Natural killer cell (primary cell): ENCODE measurements at regions not wholly inside any gene's neighbourhood (a gene's known extent, or its start where the extent isn't known, plus 50 kb on each side); places are given as distances from the start of the nearest gene placed in this dataset.

Experiments used
- ATAC-seq, 3 donors: fragments of 150-1000 bp in 2 of 3; fragments of 200-7000 bp in 1 of 3; cut with Tn5 transposase; 1 replicate in 1 of 3; 2 replicates in 2 of 3; pipeline ENCODE4 v1.10.0; 2021; ENCODE audit warnings: mild to moderate bottlenecking in 2 of 3, moderate library complexity in 2 of 3
- DNase-seq, 2 donors: peaks; one replicate each; pipeline versions ENCODE4 v3.0.0 to v3.0.0-alpha.2; 2013 to 2021; ENCODE audit warnings: mixed read lengths in 1 of 2
- H3K27ac ChIP-seq: one replicate; pipeline ENCODE4 v1.5.1; 2013; ENCODE audit warnings: mild to moderate bottlenecking, low read length
- H3K27me3 ChIP-seq: one replicate; pipeline ENCODE4 v1.6.1; 2013; ENCODE audit warnings: low read length; ENCODE audit not compliant: control insufficient read depth, insufficient read depth
- H3K36me3 ChIP-seq: one replicate; pipeline ENCODE4 v1.6.1; 2013; ENCODE audit warnings: low read length; ENCODE audit not compliant: control insufficient read depth, insufficient read depth
- H3K4me1 ChIP-seq: one replicate; pipeline ENCODE4 v1.6.1; 2013; ENCODE audit warnings: low read length; ENCODE audit not compliant: control insufficient read depth, insufficient read depth
- H3K4me3 ChIP-seq: one replicate; pipeline ENCODE4 v1.5.1; 2013; ENCODE audit warnings: low read length
- H3K9me3 ChIP-seq: one replicate; pipeline ENCODE4 v1.6.1; 2013; ENCODE audit warnings: low read length; ENCODE audit not compliant: control insufficient read depth, insufficient read depth
- H3K27ac Mint-ChIP-seq, 2 donors: one replicate each; pipeline ENCODE4 v1.8.0; 2022; ENCODE audit warnings: mild to moderate bottlenecking in 2 of 2, mixed read lengths in 2 of 2, moderate library complexity in 1 of 2
- H3K27me3 Mint-ChIP-seq, 2 donors: one replicate each; pipeline ENCODE4 v1.8.0; 2022; ENCODE audit warnings: low read depth in 2 of 2, mixed read lengths in 2 of 2
- H3K36me3 Mint-ChIP-seq: one replicate; pipeline ENCODE4 v1.8.0; 2022; ENCODE audit warnings: mixed read lengths
- H3K4me1 Mint-ChIP-seq, 2 donors: one replicate each; pipeline ENCODE4 v1.8.0; 2022; ENCODE audit warnings: mixed read lengths in 2 of 2
- H3K4me3 Mint-ChIP-seq: one replicate; pipeline ENCODE4 v1.8.0; 2022; ENCODE audit warnings: mild to moderate bottlenecking, moderate library complexity, mixed read lengths
- H3K9me3 Mint-ChIP-seq, 2 donors: one replicate each; pipeline ENCODE4 v1.8.0; 2022; ENCODE audit warnings: mixed read lengths in 2 of 2
- CTCF ChIP-seq: fragments of 200-600 bp; IDR thresholded peaks from one replicate; pipeline ENCODE4 v1.8.0; 2022; ENCODE audit warnings: antibody characterized with exemption
- WGBS: methylation state at CpG from one replicate; pipeline ENCODE4 v1.1.7; 2013; ENCODE audit warnings: missing lambda C conversion rate; ENCODE audit not compliant: insufficient coverage; 5-methylcytosine and 5-hydroxymethylcytosine counted together
- intact Hi-C: fragments of 100-400 bp; cut with micrococcal nuclease; formaldehyde crosslinking; loops from one replicate; pipeline ENCODE4 v1.14.2; 2022

- Histone ChIP-seq H3K4me1 (no peaks in the 10 kb centered on the region), H3K36me3 (no peaks in the 10 kb centered on the region), H3K27ac (no peak overlapping the region), H3K9me3 (no peaks in the 10 kb centered on the region), H3K27me3 (no peaks in the 10 kb centered on the region), H3K4me3 (no peak overlapping the region)
- 93% methylated on average over 1 of the region's 1 CpG for WGBS
- Mint-ChIP-seq H3K4me3 (no peak overlapping the region), H3K36me3 (peaks cover 1% of the 10 kb centered on the region), H3K4me1 (peaks cover 0 to 5% of the 10 kb centered on the region in 2 donors), H3K27me3 (peaks cover 2 to 7% of the 10 kb centered on the region in 2 donors), H3K27ac (no peak overlapping the region), H3K9me3 (no peaks in the 10 kb centered on the region)
- DNase-seq (no peak), ATAC-seq (no peak)
- intact Hi-C loops = no loop called here
- TF ChIP-seq CTCF = no peak
Measured at GRCh38 chr14:55773312-55773711, 193.3 kb downstream of the KTN1 start.

GRCh38 chr14:55773984-55774545 is 194.1 kb downstream of the KTN1 start:
- H3K4me3 Mint-ChIP-seq = no peak overlapping the region
- no peak overlapping the region for H3K27ac ChIP-seq
- no peaks in the 10 kb centered on the region for H3K4me1 ChIP-seq
- peaks cover 0 to 7% of the 10 kb centered on the region in 2 donors for H3K27me3 Mint-ChIP-seq
- H3K4me1 Mint-ChIP-seq = peaks cover 0 to 5% of the 10 kb centered on the region in 2 donors
- H3K36me3 Mint-ChIP-seq = no peaks in the 10 kb centered on the region
- no peak overlapping the region for H3K4me3 ChIP-seq
- no peaks in the 10 kb centered on the region for H3K27me3 ChIP-seq
- H3K9me3 ChIP-seq = no peaks in the 10 kb centered on the region
- intact Hi-C loops = no loop called here
- H3K36me3 ChIP-seq = no peaks in the 10 kb centered on the region
- no peak overlapping the region for H3K27ac Mint-ChIP-seq
- no CpG with 5 or more reads among the region's 1 CpG for WGBS
- H3K9me3 Mint-ChIP-seq = no peaks in the 10 kb centered on the region
- DNase-seq (no peak), ATAC-seq (no peak)
- no peak for TF ChIP-seq CTCF

GRCh38 chr14:55777877-55778276 is 197.9 kb downstream of the KTN1 start:
- Mint-ChIP-seq H3K4me1 (no peaks in the 10 kb centered on the region), H3K36me3 (no peaks in the 10 kb centered on the region), H3K4me3 (no peak overlapping the region), H3K27ac (no peak overlapping the region), H3K9me3 (no peaks in the 10 kb centered on the region), H3K27me3 (no peaks in the 10 kb centered on the region)
- DNase-seq (no peak), ATAC-seq (no peak)
- H3K27ac ChIP-seq = no peak overlapping the region
- TF ChIP-seq CTCF = no peak
- H3K4me3 ChIP-seq = no peak overlapping the region
- intact Hi-C loops = no loop called here
- H3K27me3 ChIP-seq = no peaks in the 10 kb centered on the region
- no peaks in the 10 kb centered on the region for H3K36me3 ChIP-seq
- WGBS = 75% methylated on average over 4 of the region's 4 CpGs
- no peaks in the 10 kb centered on the region for H3K4me1 ChIP-seq
- H3K9me3 ChIP-seq = no peaks in the 10 kb centered on the region
